Transverse colon (tissue), 4 donors: ENCODE measurements at regions not wholly inside any gene's neighbourhood (a gene's known extent, or its start where the extent isn't known, plus 50 kb on each side); places are given as distances from the start of the nearest gene placed in this dataset.

ENCODE experiments used
- POLR2A ChIP-seq: fragments of 450-650 bp; IDR thresholded peaks from one replicate; pipeline ENCODE4 v1.6.1; 2016; ENCODE audit warnings: antibody characterized with exemption, mild to moderate bottlenecking, moderate library complexity
- POLR2AphosphoS5 ChIP-seq, 3 donors: sonication (generic); formaldehyde crosslinking; IDR thresholded peaks; one replicate each; pipeline ENCODE4 v1.6.1; 2016; ENCODE audit warnings: antibody characterized with exemption in 3 of 3
- TF ChIP-seq, protein P1 (sequence below), 5 experiments: fragments of 200-600 bp in 3 of 5; fragments of 450-650 bp in 2 of 5; sonication (generic) in 3 of 5; IDR thresholded peaks; 1 replicate in 2 of 5; 2 replicates in 3 of 5; pipeline ENCODE4 v1.5.1; 2016 to 2017; ENCODE audit warnings: antibody characterized with exemption in 5 of 5, inconsistent platforms in 3 of 5, mild to moderate bottlenecking in 2 of 5, moderate library complexity in 1 of 5

- TF ChIP-seq, protein P1, sequence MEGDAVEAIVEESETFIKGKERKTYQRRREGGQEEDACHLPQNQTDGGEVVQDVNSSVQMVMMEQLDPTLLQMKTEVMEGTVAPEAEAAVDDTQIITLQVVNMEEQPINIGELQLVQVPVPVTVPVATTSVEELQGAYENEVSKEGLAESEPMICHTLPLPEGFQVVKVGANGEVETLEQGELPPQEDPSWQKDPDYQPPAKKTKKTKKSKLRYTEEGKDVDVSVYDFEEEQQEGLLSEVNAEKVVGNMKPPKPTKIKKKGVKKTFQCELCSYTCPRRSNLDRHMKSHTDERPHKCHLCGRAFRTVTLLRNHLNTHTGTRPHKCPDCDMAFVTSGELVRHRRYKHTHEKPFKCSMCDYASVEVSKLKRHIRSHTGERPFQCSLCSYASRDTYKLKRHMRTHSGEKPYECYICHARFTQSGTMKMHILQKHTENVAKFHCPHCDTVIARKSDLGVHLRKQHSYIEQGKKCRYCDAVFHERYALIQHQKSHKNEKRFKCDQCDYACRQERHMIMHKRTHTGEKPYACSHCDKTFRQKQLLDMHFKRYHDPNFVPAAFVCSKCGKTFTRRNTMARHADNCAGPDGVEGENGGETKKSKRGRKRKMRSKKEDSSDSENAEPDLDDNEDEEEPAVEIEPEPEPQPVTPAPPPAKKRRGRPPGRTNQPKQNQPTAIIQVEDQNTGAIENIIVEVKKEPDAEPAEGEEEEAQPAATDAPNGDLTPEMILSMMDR (IDR thresholded peaks at IDR 0.05): no peak
- TF ChIP-seq POLR2AphosphoS5 (IDR thresholded peaks at IDR 0.05) (no peak), POLR2A (no peak)
These were observed 232.2 kb upstream of the FMR1 start for GRCh38 chrX:147679356-147680005.
